ENCODE measurements at regions not wholly inside any gene's neighbourhood (a gene's known extent, or its start where the extent isn't known, plus 50 kb on each side); places are given as distances from the start of the nearest gene placed in this dataset.

DNA sequence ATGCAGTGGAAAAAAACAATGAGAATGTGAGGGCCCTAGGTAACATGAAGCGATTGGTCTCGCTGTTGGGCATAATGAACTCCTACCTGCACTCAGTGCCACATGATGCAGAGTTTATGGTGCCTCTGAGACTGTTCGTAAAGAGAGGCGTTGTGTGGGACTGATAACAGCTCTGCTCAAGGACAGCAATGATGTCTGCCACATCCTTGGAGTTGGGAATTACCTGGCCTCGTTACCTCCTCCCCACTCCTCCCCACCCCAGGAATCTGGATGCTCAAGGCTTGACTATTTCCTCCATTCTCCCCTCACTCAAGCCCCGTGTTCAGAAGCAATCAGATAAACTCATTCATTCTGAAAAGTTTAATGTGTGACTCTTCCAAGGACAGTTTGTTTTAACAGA, 148.0 kb upstream of the JADE1 start:
- TF ChIP-seq POLR2A (IDR thresholded peaks at IDR 0.05) (no peak), POLR2AphosphoS5 (IDR thresholded peaks at IDR 0.05) (no peak), EP300 (IDR thresholded peaks at IDR 0.05) (no peak)
- TF ChIP-seq, protein P1, sequence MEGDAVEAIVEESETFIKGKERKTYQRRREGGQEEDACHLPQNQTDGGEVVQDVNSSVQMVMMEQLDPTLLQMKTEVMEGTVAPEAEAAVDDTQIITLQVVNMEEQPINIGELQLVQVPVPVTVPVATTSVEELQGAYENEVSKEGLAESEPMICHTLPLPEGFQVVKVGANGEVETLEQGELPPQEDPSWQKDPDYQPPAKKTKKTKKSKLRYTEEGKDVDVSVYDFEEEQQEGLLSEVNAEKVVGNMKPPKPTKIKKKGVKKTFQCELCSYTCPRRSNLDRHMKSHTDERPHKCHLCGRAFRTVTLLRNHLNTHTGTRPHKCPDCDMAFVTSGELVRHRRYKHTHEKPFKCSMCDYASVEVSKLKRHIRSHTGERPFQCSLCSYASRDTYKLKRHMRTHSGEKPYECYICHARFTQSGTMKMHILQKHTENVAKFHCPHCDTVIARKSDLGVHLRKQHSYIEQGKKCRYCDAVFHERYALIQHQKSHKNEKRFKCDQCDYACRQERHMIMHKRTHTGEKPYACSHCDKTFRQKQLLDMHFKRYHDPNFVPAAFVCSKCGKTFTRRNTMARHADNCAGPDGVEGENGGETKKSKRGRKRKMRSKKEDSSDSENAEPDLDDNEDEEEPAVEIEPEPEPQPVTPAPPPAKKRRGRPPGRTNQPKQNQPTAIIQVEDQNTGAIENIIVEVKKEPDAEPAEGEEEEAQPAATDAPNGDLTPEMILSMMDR (IDR thresholded peaks at IDR 0.05) = no peak
- no peaks in the 10 kb centered on the region for H3K36me3 ChIP-seq
- H3K27me3 ChIP-seq = no peaks in the 10 kb centered on the region
- intact Hi-C loops (cut with DNase I; ENCODE audit: low total_unique reads) = no loop called here
- no peak overlapping the region for H3K4me3 ChIP-seq
- H3K4me1 ChIP-seq = peaks cover 0 to 45% (median 24%) of the 10 kb centered on the region in 4 donors
- WGBS, 5 donors = 79 to 91% (median 86%) methylated on average over 6 of the region's 6 CpGs
- DNase-seq = no peak
- no peaks in the 10 kb centered on the region for H3K9me3 ChIP-seq
- H3K27ac ChIP-seq = peak overlapping the region in 4 of 5 donors; percentile 66 to 83 (median 80)

DNA sequence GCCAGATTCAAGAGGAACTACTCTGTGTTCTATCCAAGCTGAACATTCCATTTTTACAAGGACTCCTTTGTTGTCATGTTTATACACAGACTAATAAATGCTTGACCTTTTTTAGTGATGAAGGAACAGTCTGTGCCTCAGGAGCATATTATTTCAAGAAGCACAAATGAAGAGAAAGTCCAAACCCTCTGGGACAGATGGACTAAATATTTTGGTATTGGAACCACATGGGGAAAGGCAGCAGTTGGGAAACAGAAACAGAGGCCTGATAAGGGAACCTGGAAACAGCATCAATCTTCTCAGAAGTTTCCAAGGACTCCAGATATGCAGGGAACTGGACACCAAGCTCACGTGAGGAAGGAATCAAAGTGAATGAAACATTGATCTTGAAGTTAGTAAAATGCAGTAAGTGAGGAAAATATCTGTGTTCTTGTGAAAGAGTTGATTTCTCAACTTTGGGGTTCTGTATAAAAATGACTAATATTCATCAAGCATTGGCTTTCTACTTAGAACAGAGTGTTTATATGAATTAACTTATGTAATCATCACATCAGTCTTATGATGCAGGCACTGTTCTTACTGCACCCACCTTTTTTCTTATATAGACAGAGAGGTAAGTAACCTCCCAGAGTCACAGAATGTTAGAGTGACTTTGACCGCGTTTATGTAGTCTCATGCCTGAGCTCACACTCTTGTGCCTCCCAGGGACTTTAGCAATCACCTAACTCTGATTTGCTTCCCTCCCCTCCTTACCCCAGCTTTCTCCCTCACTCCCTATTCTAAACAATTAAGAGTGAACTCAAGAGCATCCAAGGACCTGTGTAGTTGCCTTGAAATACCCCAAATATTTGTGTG, 148.9 kb upstream of the JADE1 start:
- Histone ChIP-seq H3K27me3 (no peaks in the 10 kb centered on the region), H3K27ac (peak overlapping the region in 4 of 5 donors; percentile 68 to 83 (median 80)), H3K4me1 (peaks cover 0 to 45% (median 24%) of the 10 kb centered on the region in 4 donors), H3K36me3 (no peaks in the 10 kb centered on the region), H3K9me3 (no peaks in the 10 kb centered on the region), H3K4me3 (no peak overlapping the region)
- TF ChIP-seq EP300 (IDR thresholded peaks at IDR 0.05) = peak; percentile 78
- TF ChIP-seq, protein P1 (IDR thresholded peaks at IDR 0.05) = no peak
- peak; percentile 82 to 94 (median 83) for TF ChIP-seq POLR2AphosphoS5 (IDR thresholded peaks at IDR 0.05)
- no peak for DNase-seq
- intact Hi-C loops (cut with DNase I; ENCODE audit: low total_unique reads) = no loop called here
- 54 to 72% (median 60%) methylated on average over 3 of the region's 3 CpGs for WGBS, 5 donors

DNA sequence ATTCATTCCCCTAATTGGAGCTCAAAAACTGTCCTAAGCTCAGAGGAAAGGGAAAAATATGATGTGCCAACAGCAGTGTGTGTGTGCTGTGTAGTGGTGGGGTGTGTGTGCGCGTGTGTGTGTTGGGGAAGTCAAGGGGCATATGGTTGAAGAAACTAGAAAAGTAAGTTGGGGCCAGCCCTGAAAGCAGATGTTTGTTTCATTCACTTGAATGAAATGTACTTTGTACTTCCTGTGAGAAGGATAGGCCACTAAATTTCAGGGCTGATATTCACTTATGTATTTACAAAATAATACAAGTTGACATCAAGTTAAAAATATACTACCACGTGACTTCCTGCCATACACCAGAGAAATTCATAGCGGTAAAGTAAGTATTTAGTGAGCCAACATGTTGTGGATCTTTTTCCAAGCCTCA, 151.3 kb upstream of the JADE1 start:
- H3K4me1 ChIP-seq = peaks cover 0 to 45% (median 27%) of the 10 kb centered on the region in 4 donors
- WGBS, 5 donors = 38 to 47% (median 44%) methylated on average over 4 of the region's 4 CpGs
- H3K27ac ChIP-seq = peak overlapping the region in 4 of 5 donors; percentile 68 to 83 (median 80)
- no peaks in the 10 kb centered on the region for H3K27me3 ChIP-seq
- H3K36me3 ChIP-seq = no peaks in the 10 kb centered on the region
- intact Hi-C loops (cut with DNase I; ENCODE audit: low total_unique reads) = no loop called here
- TF ChIP-seq POLR2A (IDR thresholded peaks at IDR 0.05) (no peak), EP300 (IDR thresholded peaks at IDR 0.05) (no peak), POLR2AphosphoS5 (IDR thresholded peaks at IDR 0.05) (peak in 1 of 3 donors; percentile 17)
- TF ChIP-seq, protein P1 (IDR thresholded peaks at IDR 0.05) = no peak
- DNase-seq = peak in 1 of 2 donors; percentile 48
- H3K9me3 ChIP-seq = peaks cover 0 to 10% (median 0%) of the 10 kb centered on the region in 4 donors
- H3K4me3 ChIP-seq = no peak overlapping the region

DNA sequence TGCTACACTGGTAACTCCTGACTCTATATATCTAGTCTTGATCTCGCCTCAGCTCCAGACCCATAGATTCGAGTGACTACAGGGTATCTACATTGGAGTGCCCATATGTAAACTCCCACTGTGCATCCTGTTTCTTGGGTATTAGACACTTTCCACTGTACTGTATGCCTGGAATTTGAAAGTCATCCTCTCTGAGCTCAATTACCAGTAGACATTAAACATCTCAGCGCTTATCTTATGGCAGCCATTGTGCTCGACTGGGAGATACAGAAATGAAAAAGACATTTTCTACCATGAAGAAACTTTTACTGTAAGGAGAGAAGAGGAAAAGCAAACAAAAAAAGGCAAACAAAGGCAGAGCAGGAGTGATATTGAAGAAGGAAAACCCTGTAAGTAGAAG, 151.9 kb upstream of the JADE1 start:
- Histone ChIP-seq H3K4me3 (no peak overlapping the region), H3K36me3 (no peaks in the 10 kb centered on the region), H3K4me1 (peaks cover 0 to 44% (median 26%) of the 10 kb centered on the region in 4 donors), H3K27ac (peak overlapping the region in 3 of 5 donors; percentile 68 to 83 (median 82)), H3K9me3 (peaks cover 0 to 10% (median 0%) of the 10 kb centered on the region in 4 donors), H3K27me3 (no peaks in the 10 kb centered on the region)
- no peak for DNase-seq
- intact Hi-C loops (cut with DNase I; ENCODE audit: low total_unique reads) = no loop called here
- TF ChIP-seq, protein P1 (IDR thresholded peaks at IDR 0.05) = no peak
- TF ChIP-seq POLR2A (IDR thresholded peaks at IDR 0.05) (no peak), POLR2AphosphoS5 (IDR thresholded peaks at IDR 0.05) (no peak), EP300 (IDR thresholded peaks at IDR 0.05) (no peak)
- WGBS, 5 donors = 75 to 90% (median 77%) methylated on average over 4 of the region's 4 CpGs
